ENCODE measurements at regions not wholly inside any gene's neighbourhood (a gene's known extent, or its start where the extent isn't known, plus 50 kb on each side); places are given as distances from the start of the nearest gene placed in this dataset.

GRCh38 chr1:80375662-80376061, 1369.1 kb upstream of the ADGRL4 start:
- no peak for TF ChIP-seq CTCF (conservative IDR thresholded peaks at IDR 0.05; ENCODE audit: low read length)
- no peak for TF ChIP-seq EZH2phosphoT487 (IDR thresholded peaks at IDR 0.05; ENCODE audit: borderline replicate concordance, low read depth, low read length)
